SK-N-MC (cell line): ENCODE measurements at regions not wholly inside any gene's neighbourhood (a gene's known extent, or its start where the extent isn't known, plus 50 kb on each side); places are given as distances from the start of the nearest gene placed in this dataset.

ENCODE experiments used
- EZH2 ChIP-seq: fragments of 200-600 bp; sonication (generic); IDR thresholded peaks from one replicate; pipeline ENCODE4 v1.6.1; 2017; ENCODE audit warnings: antibody characterized with exemption
- POLR2AphosphoS5 ChIP-seq: IDR thresholded peaks from 2 replicates; pipeline ENCODE4 v1.6.1; 2012; ENCODE audit warnings: mild to moderate bottlenecking, low read depth, low read length, borderline replicate concordance

DNA sequence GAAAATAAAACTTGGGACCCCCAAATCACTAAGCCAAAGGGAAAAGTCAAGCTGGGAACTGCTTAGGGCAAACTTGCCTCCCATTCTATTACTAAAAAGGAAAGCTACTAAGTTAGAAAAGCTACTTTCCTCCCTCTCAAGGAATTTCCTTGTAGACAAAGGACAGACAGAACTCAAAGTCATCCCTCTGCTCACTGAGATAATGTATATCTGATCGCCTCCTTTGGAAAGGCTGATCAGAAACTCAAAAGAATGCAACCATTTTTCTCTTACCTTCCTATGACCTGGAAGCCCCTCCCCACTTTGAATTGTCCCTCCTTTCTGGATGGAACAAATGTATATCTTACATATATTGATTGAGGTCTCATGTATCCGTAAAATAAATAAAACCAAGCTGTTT lies 190.5 kb upstream of the DCN start:
- no peak for TF ChIP-seq EZH2
- TF ChIP-seq POLR2AphosphoS5, result no peak
